GM10266 (cell line): ENCODE measurements at regions not wholly inside any gene's neighbourhood (a gene's known extent, or its start where the extent isn't known, plus 50 kb on each side); places are given as distances from the start of the nearest gene placed in this dataset.

Source experiments
- DNase-seq: peaks from one replicate; pipeline ENCODE4 v3.0.0; 2012; ENCODE audit errors: extremely low spot score
- TF ChIP-seq, protein P1 (sequence below): IDR thresholded peaks from 2 replicates; pipeline ENCODE4 v1.5.1; 2012; ENCODE audit warnings: mild to moderate bottlenecking, low read depth; ENCODE audit not compliant: control insufficient read depth, insufficient read depth; ENCODE audit errors: missing control alignments

DNA sequence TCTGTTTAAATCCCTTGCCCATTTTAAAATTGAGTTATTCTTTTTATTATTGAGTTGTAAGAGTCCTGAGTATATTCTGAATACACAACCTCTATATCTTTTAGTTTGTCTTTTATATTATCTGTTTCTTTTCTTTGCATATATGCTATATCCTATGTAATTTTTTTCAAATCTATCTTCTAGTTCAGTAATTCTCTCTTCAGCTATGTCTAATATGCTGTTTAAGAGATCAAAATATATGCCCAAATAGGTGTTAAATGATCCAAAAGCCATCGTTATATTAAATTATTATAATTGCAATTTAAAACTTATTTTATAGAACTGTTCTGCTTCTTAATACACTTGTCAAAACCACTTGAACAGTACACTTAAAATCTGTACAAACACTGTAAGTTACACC, 107.4 kb upstream of the TSPAN5 start:
- DNase-seq = no peak
- TF ChIP-seq, protein P1, sequence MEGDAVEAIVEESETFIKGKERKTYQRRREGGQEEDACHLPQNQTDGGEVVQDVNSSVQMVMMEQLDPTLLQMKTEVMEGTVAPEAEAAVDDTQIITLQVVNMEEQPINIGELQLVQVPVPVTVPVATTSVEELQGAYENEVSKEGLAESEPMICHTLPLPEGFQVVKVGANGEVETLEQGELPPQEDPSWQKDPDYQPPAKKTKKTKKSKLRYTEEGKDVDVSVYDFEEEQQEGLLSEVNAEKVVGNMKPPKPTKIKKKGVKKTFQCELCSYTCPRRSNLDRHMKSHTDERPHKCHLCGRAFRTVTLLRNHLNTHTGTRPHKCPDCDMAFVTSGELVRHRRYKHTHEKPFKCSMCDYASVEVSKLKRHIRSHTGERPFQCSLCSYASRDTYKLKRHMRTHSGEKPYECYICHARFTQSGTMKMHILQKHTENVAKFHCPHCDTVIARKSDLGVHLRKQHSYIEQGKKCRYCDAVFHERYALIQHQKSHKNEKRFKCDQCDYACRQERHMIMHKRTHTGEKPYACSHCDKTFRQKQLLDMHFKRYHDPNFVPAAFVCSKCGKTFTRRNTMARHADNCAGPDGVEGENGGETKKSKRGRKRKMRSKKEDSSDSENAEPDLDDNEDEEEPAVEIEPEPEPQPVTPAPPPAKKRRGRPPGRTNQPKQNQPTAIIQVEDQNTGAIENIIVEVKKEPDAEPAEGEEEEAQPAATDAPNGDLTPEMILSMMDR = no peak

DNA sequence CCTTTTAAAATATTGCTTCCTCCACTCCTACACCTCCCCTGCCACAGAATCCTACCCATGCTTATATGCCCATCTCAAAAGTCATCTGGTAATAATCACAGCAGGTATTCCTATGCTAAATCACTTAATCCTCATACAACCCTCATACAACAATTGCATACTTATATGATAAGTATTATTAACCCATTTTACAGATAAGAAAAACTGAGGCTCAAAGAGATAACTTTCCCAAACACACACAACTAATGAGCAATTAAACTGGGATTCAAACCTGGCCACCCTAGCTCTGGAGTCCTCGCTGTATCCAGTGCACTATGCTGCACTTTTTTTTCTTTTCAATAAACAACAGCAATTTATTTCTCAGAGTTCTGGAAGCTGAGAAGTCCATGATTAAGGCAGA, 99.8 kb upstream of the TSPAN5 start:
- TF ChIP-seq, protein P1 = no peak

DNA sequence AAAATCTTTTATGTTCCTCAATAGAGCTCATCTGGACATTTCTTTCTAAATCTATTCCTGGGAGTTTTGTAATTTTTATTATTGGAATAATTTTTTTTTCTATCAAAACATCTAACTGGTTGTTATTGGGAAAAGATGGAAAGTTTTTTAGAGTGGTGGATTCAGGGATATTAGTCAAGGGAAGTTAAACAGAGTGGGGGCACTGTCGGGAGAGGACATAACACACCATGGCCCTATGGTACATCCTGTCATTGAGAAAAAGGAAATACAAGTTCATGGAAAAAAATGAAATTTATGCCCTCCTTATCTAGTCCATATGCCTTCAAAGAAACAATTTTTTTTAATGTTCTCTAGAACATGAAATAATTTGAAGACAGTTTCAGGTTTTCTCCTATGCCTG, 96.3 kb upstream of the TSPAN5 start:
- TF ChIP-seq, protein P1 = no peak
- no peak for DNase-seq

More for the DNA sequence above, 99.8 kb upstream of the TSPAN5 start:
- no peak for DNase-seq

DNA sequence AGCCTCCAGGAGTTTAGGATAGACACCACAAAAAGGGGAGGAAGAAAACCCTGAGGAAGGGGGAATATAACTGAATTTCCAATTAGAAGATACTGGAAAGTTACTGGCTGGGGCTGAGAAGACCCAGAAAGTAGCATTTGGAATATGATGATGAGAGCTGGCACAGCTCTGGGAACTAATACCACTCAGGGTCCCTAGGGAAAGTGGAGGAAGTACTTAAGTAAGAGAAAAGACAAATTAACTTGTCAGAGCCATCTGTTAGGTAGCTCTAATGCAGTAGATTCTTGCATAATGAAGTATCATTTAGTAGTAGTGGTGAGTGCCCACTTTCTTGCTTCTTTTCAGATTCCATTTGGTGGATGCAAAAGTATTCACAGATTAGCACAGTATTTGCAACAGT, 90.8 kb upstream of the TSPAN5 start:
- DNase-seq = no peak
- TF ChIP-seq, protein P1 = no peak

DNA sequence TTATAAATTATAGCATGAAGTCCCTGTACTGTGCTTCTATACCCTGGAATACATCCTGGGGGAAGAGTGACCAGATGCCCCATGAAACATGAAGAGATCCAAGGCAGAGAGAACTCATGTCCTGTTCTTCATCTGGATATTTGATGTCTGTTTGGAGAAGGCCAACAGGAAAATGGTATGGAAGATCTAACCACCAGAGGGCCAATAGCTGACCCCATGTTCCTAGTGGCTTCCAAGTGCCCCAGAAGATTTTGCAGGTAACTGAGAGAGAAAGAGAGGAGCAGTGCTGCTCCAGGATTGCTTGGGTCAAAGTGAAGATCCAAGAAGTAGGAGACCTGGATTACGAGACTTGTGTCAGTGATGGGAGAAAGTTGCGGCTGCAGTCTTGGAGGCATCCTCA, 90.2 kb upstream of the TSPAN5 start:
- no peak for DNase-seq
- TF ChIP-seq, protein P1 = no peak

DNA sequence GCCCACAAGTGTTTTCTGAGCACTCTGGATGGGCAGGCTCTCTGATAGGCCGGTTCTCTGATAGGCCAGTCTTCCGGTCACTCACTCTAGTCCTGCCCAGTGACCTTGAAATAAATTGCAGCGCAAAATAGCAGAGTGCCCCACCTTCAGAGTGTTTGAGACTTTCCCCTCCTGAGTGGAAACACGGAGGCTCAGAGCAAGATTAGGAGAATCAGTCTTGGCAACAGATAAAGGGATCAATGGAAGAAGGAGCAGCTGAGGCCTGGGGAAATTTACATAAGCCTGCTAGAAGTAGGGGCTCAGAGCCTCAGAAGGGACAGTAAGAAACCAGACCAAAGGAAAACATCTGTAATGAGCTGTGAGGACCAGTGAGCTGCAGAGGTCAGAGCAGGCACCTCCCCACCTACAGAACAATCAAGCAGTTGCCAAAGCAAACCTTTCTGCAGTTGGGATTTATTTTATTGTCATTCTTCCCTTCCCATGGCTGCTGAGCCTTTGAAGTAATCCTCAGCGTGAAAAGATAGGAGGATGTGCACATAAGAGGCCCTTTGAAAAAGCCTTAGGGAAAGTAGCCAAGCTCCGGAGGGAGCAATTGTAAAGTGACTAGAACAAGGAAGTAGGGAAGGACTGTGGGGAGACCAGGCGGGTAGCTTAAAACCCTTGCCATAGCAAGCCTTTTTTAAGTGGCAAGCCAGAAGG, 89.1 kb upstream of the TSPAN5 start:
- no peak for DNase-seq
- TF ChIP-seq, protein P1 = no peak

DNA sequence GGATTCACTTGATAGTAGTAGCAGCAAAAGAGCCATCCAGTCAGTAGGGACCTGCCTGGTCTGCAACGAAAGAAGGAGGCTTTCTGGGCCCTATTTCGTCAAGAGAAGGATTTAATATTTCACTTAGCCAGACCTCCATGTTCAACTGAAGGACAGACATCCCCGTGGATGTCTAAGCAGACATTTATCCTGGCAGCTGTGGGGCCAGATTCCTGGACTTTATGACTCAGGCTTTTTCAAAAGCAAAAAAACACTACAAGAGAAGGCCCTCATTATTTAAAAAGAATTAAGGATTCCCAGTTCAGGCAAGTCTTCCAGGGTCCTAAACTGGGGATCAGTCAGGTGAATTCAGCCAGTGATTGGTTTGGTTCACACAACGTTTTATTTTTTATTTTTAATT, 88.5 kb upstream of the TSPAN5 start:
- TF ChIP-seq, protein P1 = no peak
- no peak for DNase-seq
